NCI-H774 (cell line): ENCODE measurements at regions not wholly inside any gene's neighbourhood (a gene's known extent, or its start where the extent isn't known, plus 50 kb on each side); places are given as distances from the start of the nearest gene placed in this dataset.

ENCODE experiments used
- DNase-seq: peaks from one replicate; lab custom pipeline; 2025; lab: John Stamatoyannopoulos, UW

- DNase-seq: no peak
Observed at GRCh38 chr15:38696109-38696727, 131.6 kb upstream of the RASGRP1 start.

- DNase-seq: no peak
Observed at GRCh38 chr15:38696790-38697495, 132.3 kb upstream of the RASGRP1 start.

GRCh38 chr15:38698254-38698653 is 133.6 kb upstream of the RASGRP1 start:
- no peak for DNase-seq

GRCh38 chr15:38699633-38700230 is 135.1 kb upstream of the RASGRP1 start:
- DNase-seq: peak; percentile 29

DNA sequence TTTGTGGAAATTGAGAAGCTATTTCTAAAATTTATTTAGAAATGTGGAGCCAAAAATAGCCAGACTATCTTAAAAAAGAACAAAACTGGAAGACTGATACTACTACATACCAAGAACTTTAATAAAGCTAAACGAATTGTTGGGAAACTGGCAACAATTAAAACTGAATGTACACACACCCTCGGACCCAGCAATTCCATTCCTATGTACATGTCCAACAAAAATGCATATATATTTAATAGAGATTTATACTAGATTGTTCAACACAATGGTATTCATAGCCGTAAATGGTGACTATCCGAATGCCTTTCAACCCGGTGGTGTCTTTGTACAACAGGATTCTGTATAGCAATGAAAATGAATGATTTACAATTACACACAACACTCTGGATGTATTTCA is 136.5 kb upstream of the RASGRP1 start:
- DNase-seq: no peak

DNA sequence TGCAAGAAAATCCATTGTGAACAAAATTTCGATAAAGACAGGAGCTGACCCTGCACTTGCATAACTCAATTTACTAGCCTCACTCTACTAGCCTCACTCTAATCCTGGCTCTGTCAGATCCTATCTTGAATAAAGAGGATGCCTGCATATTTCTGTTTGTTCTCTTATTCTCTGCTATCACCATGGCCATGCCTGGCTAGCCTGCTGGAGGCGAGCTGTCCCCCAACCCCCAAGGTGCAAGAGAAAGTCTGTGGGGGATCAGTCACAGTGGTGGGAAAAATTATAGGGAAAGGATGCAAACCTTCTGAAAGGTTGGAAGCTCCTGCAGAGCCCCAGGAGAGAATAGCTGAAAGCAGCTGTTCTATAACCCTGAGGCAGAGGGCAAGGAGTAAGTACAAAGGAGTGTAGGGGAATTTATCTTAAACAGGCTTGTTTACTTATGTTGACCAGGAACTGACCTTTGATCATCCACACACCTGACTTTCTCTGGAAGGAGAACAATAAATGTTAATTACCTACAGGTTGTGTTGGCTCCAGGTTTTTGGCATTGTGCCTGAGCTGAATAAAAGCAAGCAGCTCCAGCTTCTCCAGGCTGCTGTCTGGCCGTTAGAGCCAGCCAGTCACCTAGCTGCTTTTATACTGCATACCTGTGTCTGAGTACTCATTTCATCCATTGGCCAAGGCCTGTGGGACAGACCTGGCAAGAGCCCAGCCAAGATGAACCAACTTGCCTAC is 137.7 kb upstream of the RASGRP1 start:
- peak; percentile 25 for DNase-seq

DNA sequence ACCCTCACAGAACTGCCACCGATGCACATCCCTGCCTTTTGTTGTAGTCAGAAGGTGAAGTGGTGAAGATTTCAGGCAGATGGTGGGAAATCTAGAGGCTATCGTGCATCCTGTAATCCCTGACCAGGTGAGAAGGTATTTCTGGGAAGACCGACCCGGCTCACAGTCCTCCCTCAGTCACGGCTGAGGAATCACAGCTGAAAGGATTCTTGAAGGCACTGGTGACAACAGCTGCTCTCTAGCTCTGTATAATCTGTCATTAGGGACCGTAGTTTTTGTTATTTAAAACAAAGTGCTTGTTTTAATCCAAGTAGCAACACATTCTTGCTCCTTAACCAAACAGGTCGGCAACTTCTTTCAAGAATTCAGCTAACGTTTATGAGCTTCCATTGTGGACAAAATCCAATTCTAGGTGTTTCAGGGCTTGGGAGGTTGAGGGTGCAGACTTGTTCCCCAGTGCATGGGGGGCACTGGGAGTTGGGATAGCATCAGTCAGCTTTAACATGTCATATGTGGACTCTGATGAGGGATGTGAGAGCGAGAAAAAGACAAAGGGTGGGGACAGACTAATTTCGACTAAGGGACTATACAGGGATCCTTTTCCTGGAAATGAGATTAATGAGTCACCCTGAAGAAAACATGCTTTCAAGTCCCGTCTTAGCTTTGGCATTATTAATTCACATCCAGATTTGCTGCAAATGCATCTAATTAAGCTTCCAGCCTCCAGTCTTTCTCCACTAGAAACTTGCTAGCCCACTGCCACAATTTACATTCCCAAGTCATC is 141.0 kb upstream of the RASGRP1 start:
- DNase-seq: no peak

GRCh38 chr15:38706956-38707355 is 142.3 kb upstream of the RASGRP1 start:
- no peak for DNase-seq

GRCh38 chr15:38707802-38708671 is 143.4 kb upstream of the RASGRP1 start:
- peak; percentile 23 for DNase-seq

DNA sequence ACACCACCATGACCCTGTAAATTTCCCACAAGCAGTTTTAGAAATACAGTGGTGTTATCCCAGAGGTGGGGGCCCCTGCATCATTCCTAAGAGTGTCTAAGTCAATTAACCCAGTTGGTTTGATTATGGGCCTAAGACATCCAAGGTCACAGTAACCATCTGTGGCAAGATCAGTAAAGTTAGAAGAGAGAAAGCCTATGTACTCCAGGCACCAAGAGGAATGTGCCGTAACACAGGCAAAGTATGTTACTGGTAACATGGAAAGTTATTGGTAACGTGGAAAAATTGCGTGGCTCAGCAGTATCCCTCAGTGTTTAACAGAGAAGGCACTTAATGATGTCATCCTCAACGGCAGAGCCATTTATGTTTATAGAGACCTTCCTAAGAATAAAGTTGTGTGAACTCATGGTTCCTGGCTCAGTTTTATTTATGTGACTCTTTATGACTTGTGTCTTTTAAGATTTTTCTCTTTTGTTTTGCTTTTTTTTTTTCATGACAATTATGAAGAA is 144.1 kb upstream of the RASGRP1 start:
- no peak for DNase-seq

DNA sequence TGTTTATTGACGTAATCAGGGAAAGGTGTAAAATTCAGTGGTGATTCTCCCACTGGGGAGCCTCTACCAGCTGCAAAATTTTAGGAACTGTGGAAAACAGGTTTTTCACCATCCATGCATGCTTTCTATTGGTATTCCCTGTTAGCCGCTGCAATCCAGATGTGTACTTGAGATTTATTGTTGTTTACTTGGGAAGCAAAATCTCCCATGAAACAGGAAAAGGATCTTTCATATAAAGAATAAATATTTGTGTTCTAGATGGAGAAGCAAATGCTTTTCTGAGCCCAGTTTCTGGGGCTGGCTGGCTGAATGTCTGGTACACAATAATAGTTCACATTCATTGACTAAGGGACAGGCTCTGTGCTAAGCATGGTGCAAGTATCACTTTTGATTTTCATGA is 144.6 kb upstream of the RASGRP1 start:
- DNase-seq: no peak

DNA sequence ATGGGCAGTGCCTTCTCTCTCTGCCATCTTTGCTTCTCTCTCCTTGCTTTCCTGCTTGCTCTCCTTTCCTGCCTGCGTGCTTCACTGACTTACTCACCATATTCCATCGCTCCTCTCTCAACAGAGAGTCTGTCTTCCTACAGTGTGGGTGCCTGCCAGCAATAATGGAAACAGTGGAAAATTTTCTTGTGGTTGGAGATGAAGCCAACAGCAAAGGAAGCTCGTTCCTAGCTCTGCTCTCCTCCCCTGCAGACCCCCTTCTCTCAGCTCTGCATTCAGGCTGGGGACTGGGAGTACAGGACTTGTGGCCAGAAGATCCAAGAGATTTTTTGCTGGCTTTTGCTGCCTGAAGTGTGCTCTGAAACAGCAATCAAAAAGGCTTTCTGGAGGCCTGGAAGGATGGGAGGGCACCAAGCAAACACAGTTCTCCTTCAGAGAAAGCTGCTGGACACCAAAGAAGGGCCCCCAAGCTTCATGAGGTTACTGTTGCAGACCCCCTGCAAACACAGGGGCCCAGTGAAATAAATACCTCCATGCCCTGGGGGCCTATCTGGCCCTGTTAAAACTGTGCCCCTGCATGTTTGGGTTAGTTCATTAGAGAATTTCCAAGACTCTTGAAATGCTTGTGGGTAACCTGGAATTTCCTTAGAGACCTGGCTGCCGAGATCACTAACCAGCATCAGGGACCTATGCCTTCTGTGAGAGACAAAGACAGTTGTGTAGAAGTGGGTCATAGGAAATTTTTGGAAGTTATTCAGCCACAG is 149.9 kb upstream of the RASGRP1 start:
- DNase-seq: no peak

- DNase-seq: no peak
Observed at GRCh38 chr15:38720893-38721567, 156.4 kb upstream of the RASGRP1 start.

DNA sequence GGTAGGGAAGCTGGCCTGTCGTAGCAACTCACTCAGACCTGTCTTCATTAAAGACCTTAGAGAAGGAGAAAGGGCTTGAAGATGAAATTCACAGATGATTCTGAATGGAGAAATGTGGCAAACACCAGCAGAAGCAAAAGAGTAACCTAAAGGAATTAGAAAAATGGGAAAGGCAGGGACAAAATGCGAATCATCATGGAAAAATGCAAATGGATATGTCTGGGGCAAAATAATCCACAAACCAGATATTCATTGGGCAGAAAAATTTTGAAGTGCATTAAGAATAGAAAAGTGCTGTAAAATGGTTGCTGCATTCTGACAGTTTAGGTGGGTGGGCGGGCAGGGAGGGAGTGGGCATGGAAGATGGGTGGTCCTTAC is 156.9 kb upstream of the RASGRP1 start:
- DNase-seq: no peak

GRCh38 chr15:38722236-38722635 is 157.6 kb upstream of the RASGRP1 start:
- no peak for DNase-seq

- DNase-seq: no peak
Observed at GRCh38 chr15:38724827-38725226, 160.2 kb upstream of the RASGRP1 start.

DNA sequence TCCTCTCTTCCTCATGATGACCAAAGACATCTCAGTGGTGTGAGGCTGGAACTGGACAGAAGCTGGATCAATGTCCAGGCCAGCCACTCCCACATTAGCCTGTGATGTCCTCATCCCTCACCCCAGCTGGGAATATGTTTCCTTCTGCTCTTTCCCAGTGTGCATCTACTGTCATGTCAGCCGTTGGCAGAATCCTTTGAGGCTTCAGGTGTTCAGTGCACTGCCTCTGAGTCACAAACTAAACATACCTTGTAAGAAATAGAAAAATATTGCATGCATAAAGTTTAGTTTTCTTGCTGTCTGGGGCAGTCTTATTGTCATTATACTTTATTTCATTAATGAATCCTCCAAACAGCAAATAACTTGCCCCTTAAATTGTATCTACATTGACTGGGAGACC is 161.6 kb upstream of the RASGRP1 start:
- no peak for DNase-seq

GRCh38 chr15:38733331-38733730 is 168.7 kb upstream of the RASGRP1 start:
- no peak for DNase-seq

DNA sequence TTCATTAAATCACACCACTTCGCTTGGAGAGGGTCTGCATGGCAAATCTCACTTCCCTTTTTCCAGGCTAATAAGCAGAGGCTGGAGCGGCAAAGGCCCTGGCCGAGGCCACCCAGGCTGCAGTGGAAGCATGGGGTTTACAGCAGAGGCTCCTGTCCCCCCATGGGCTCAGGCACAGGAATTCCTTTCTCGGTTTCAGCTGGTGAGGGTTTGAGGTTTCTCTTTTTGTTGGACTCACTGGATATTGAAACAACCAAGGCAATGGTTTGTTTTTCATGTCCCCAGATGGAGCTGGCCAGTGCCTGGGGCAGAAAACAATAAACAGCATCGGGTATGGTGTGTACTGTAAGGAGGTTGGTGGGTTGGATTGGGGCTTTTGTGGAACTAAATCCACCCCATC is 175.6 kb upstream of the RASGRP1 start:
- no peak for DNase-seq

DNA sequence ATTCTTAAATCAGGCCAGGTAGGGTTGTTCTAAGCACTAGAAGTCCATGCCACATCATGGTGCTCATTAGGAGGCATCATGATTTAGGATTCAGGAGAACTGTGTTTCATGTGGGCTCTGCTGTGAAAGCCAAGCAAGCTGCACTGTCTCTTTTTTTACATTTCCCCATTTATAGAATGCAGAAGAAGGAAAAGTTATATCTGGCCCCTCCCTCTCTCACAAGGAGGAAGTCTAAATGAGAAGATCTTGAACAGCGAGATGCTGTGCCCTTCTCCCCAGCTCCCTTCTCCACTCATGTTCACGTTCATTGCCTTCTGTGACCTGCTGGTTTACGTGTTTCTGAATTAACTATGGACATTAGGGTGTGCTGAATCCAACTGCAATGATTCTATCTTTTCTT is 178.5 kb upstream of the RASGRP1 start:
- DNase-seq: no peak
